HG03097 (cell line): ENCODE measurements at regions not wholly inside any gene's neighbourhood (a gene's known extent, or its start where the extent isn't known, plus 50 kb on each side); places are given as distances from the start of the nearest gene placed in this dataset.

Experiments
- ATAC-seq: cut with Tn5 transposase; IDR thresholded peaks from one replicate; pipeline ENCODE4 v1.9.1; 2021; ENCODE audit not compliant: unreplicated experiment, low FRiP score

GRCh38 chr18:70387027-70387426, 98.2 kb downstream of the SOCS6 start:
- ATAC-seq, result no peak

- ATAC-seq, result no peak
Measured at GRCh38 chr18:70386582-70386981, 97.7 kb downstream of the SOCS6 start.

- no peak for ATAC-seq
Measured at GRCh38 chr18:70385474-70385873, 96.6 kb downstream of the SOCS6 start.

- ATAC-seq, result no peak
Measured at GRCh38 chr18:70384181-70384790, 95.4 kb downstream of the SOCS6 start.

GRCh38 chr18:70382992-70383717, 94.3 kb downstream of the SOCS6 start:
- ATAC-seq, result no peak

GRCh38 chr18:70382017-70382416, 93.2 kb downstream of the SOCS6 start:
- no peak for ATAC-seq

- no peak for ATAC-seq
Measured at GRCh38 chr18:70380915-70381896, 92.4 kb downstream of the SOCS6 start.
